BE2C (cell line): ENCODE measurements at regions not wholly inside any gene's neighbourhood (a gene's known extent, or its start where the extent isn't known, plus 50 kb on each side); places are given as distances from the start of the nearest gene placed in this dataset.

ENCODE experiments used
- DNase-seq: peaks from one replicate; pipeline ENCODE4 v3.0.0-alpha.2; 2020
- H3K27me3 ChIP-seq: fragments of 250-450 bp; sonication (Bioruptor Pico); 2 replicates; pipeline ENCODE4 v1.5.1; 2020; ENCODE audit warnings: mild to moderate bottlenecking
- H3K36me3 ChIP-seq: fragments of 250-450 bp; sonication (Bioruptor Pico); 2 replicates; pipeline ENCODE4 v1.5.1; 2020; ENCODE audit warnings: mild to moderate bottlenecking
- H3K4me1 ChIP-seq: fragments of 250-450 bp; sonication (Bioruptor Pico); 2 replicates; pipeline ENCODE4 v1.5.1; 2020
- H3K4me3 ChIP-seq: 2 replicates; pipeline ENCODE4 v1.5.1; 2011; ENCODE audit warnings: low read depth, low read length
- H3K9me3 ChIP-seq: fragments of 250-450 bp; sonication (Bioruptor Pico); 2 replicates; pipeline ENCODE4 v1.5.1; 2020
- CTCF ChIP-seq: IDR thresholded peaks from 2 replicates; pipeline ENCODE4 v1.5.1; 2012; ENCODE audit warnings: mild to moderate bottlenecking, low read depth, low read length

GRCh38 chr2:138177693-138178092, 213.4 kb downstream of the HNMT start:
- H3K9me3 ChIP-seq, result no peaks in the 10 kb centered on the region
- no peaks in the 10 kb centered on the region for H3K27me3 ChIP-seq
- H3K36me3 ChIP-seq, result no peaks in the 10 kb centered on the region
- no peaks in the 10 kb centered on the region for H3K4me1 ChIP-seq
- no peak for TF ChIP-seq CTCF
- DNase-seq, result no peak
- no peak overlapping the region for H3K4me3 ChIP-seq

GRCh38 chr2:138180692-138181386, 216.6 kb downstream of the HNMT start:
- Histone ChIP-seq H3K36me3 (no peaks in the 10 kb centered on the region), H3K27me3 (no peaks in the 10 kb centered on the region), H3K4me3 (no peak overlapping the region), H3K9me3 (no peaks in the 10 kb centered on the region), H3K4me1 (no peaks in the 10 kb centered on the region)
- TF ChIP-seq CTCF, result peak; percentile 50
- peak; percentile 5 for DNase-seq

GRCh38 chr2:138182250-138182936, 218.1 kb downstream of the HNMT start:
- Histone ChIP-seq H3K36me3 (no peaks in the 10 kb centered on the region), H3K9me3 (no peaks in the 10 kb centered on the region), H3K4me1 (no peaks in the 10 kb centered on the region), H3K27me3 (no peaks in the 10 kb centered on the region), H3K4me3 (no peak overlapping the region)
- DNase-seq, result no peak
- TF ChIP-seq CTCF, result no peak

DNA sequence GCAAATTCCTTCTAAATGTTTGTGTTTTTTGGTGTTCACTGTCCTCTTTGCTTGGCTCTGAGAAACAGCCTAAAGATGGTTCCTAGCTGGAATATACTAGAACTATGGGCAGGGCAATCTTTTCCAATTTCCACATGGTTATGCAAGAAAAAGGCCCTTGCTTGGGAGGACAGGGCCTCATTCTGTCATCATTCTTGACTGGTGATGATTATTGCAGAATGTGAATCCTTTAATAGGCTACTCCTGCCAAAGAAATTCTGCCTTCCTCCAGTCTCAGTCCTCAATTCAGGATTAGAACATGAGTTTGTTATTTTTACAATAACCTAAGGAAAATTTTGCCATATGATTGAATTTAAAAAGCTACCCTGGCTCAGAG, 218.7 kb downstream of the HNMT start:
- Histone ChIP-seq H3K9me3 (no peaks in the 10 kb centered on the region), H3K4me1 (no peaks in the 10 kb centered on the region), H3K27me3 (no peaks in the 10 kb centered on the region), H3K36me3 (no peaks in the 10 kb centered on the region), H3K4me3 (no peak overlapping the region)
- TF ChIP-seq CTCF, result no peak
- DNase-seq, result no peak

DNA sequence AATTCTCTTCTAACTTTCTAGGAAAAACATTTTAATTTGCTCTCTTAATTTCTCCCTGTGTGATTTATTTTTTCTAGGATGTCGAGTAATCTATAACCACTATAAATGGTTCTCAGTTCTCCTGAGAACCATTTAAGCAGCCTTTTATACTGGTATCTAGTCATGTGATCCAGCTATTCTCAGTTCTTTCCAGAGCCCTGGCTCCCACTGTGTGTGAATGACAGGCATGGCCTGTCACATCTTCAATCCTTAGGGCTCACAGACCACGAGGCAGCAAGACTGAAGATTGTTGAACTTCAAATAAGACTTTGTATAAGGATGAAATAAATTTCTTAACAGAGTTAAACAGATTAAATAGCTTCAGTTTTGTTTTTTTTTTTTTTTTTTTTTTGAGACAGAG, 219.4 kb downstream of the HNMT start:
- no peaks in the 10 kb centered on the region for H3K36me3 ChIP-seq
- no peak for TF ChIP-seq CTCF
- no peak overlapping the region for H3K4me3 ChIP-seq
- H3K27me3 ChIP-seq, result no peaks in the 10 kb centered on the region
- H3K9me3 ChIP-seq, result no peaks in the 10 kb centered on the region
- DNase-seq, result no peak
- no peaks in the 10 kb centered on the region for H3K4me1 ChIP-seq

DNA sequence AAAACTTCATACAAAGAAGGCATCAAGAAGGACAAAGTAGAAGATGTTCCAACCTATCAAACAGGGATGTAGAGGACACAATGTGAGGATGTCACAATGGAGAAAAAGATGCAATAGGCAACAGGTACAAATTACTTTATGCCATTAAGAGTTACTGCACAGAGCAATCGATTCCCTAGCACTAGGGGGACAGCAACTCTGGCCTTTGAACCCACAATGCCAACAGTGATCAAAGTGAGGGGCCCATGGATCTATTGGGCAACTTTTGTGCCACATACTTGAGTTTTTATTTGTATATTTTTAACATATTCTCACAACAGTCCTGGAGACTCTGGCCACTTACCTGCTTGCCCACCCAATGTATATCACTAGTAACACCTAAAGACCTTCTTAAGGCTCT, 220.2 kb downstream of the HNMT start:
- H3K4me1 ChIP-seq, result no peaks in the 10 kb centered on the region
- H3K9me3 ChIP-seq, result no peaks in the 10 kb centered on the region
- H3K27me3 ChIP-seq, result no peaks in the 10 kb centered on the region
- no peak for DNase-seq
- H3K4me3 ChIP-seq, result no peak overlapping the region
- no peaks in the 10 kb centered on the region for H3K36me3 ChIP-seq
- TF ChIP-seq CTCF, result no peak
